Ovary (tissue), 7 donors: ENCODE measurements at regions not wholly inside any gene's neighbourhood (a gene's known extent, or its start where the extent isn't known, plus 50 kb on each side); places are given as distances from the start of the nearest gene placed in this dataset.
A peak's percentile ranks its signal among the peaks of the same experiment; 100 is the strongest.

ENCODE experiments used
- DNase-seq, 5 donors: peaks; one replicate each; pipeline ENCODE4 v3.0.0-alpha.2; 2019 to 2020
- H3K27ac ChIP-seq, 2 donors: fragments of 200-600 bp; one replicate each; pipeline versions ENCODE4 v1.5.1 to v1.8.0; 2019 to 2022
- H3K27me3 ChIP-seq: fragments of 200-600 bp; one replicate; pipeline ENCODE4 v1.8.0; 2022
- H3K36me3 ChIP-seq: fragments of 200-600 bp; sonication (generic); one replicate; pipeline ENCODE4 v1.5.1; 2019
- H3K4me1 ChIP-seq: one replicate; pipeline ENCODE4 v1.8.1; 2013; ENCODE audit warnings: mild to moderate bottlenecking, moderate library complexity; ENCODE audit not compliant: insufficient read depth
- H3K4me3 ChIP-seq: fragments of 200-600 bp; sonication (generic); one replicate; pipeline ENCODE4 v1.5.1; 2017
- H3K9me3 ChIP-seq, 2 donors: fragments of 200-600 bp in 1 of 2; sonication (generic) in 1 of 2; one replicate each; pipeline versions ENCODE4 v1.5.1 to v1.8.1; 2013 to 2019; ENCODE audit warnings: mild to moderate bottlenecking in 1 of 2, moderate library complexity in 1 of 2
- EP300 ChIP-seq: sonication (generic); formaldehyde crosslinking; IDR thresholded peaks from one replicate; pipeline ENCODE4 v1.6.1; 2017; ENCODE audit warnings: antibody characterized with exemption
- POLR2A ChIP-seq: fragments of 450-650 bp; IDR thresholded peaks from one replicate; pipeline ENCODE4 v1.6.1; 2017; ENCODE audit warnings: antibody characterized with exemption, mild to moderate bottlenecking, moderate library complexity
- WGBS, 3 donors: extraction: QIAGEN DNeasy Blood & Tissue Kit in 1 of 3; methylation state at CpG; one replicate each; pipeline versions ENCODE4 v1.1.5 to v1.1.7; 2013 to 2017; 5-methylcytosine and 5-hydroxymethylcytosine counted together
- intact Hi-C, 4 donors: fragments of 100-400 bp; cut with DNase I; formaldehyde crosslinking; loops; one replicate each; pipeline versions ENCODE4 v1.11.0 to v1.15.1; 2022 to 2023
- TF ChIP-seq, protein P1 (sequence below), 3 donors: fragments of 450-650 bp in 2 of 3; fragments of 200-600 bp in 1 of 3; IDR thresholded peaks; one replicate each; pipeline versions ENCODE4 v1.5.1 to v1.8.0; 2016 to 2022; ENCODE audit warnings: antibody characterized with exemption in 3 of 3, mild to moderate bottlenecking in 1 of 3
- donor health status: DM: no; HTN: no; CAD: no; lungs with moderate emphysema.
- donor health status: DM: no; HTN: no; CAD: no.
- donor health status: Bipolar disorder and iron deficiency.
- donor health status: DM: no; HTN: no; CAD: no.
- donor health status: DM: yes; HTN: yes; CAD: no.

DNA sequence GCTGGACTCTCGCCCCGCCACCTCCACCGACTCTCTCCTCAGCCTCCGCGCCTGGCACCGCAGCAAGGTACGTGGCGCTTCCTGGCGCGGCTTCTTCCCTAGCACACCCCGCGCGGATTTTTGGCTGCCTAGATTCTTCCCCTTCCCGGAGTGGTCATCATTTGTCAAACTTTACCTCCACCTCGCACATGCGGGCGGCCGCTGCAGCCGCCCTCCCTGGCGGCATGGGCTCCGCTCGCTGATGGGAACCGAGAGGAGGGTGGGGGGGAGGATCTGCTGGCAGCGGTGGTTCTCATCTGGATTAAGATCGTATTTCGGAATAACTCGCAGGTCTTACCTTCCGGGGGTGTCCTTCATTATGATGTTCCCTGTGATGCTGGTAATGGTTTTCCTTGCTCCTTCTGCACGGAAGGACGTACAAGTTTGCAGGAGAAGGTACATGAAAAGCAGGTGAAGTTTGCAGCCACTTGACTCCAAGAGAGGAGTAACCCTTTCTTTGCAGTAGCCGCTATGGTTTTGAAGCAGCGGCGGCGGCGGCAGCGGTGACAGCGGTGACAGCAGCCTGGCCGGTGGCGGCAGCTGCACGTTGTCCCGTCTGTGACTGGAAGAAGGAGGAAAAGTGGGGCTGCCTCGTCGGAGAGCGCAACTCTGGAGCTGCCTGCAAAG is 2183.9 kb upstream of the TENM3 start:
- Histone ChIP-seq H3K4me1 (peaks cover 11% of the 10 kb centered on the region), H3K4me3 (peak overlapping the region; percentile 27), H3K27ac (no peak overlapping the region), H3K36me3 (no peaks in the 10 kb centered on the region), H3K9me3 (no peaks in the 10 kb centered on the region), H3K27me3 (no peaks in the 10 kb centered on the region)
- 1% methylated on average over 44 of the region's 44 CpGs for WGBS, 3 donors
- TF ChIP-seq EP300 (no peak), POLR2A (no peak)
- TF ChIP-seq, protein P1, sequence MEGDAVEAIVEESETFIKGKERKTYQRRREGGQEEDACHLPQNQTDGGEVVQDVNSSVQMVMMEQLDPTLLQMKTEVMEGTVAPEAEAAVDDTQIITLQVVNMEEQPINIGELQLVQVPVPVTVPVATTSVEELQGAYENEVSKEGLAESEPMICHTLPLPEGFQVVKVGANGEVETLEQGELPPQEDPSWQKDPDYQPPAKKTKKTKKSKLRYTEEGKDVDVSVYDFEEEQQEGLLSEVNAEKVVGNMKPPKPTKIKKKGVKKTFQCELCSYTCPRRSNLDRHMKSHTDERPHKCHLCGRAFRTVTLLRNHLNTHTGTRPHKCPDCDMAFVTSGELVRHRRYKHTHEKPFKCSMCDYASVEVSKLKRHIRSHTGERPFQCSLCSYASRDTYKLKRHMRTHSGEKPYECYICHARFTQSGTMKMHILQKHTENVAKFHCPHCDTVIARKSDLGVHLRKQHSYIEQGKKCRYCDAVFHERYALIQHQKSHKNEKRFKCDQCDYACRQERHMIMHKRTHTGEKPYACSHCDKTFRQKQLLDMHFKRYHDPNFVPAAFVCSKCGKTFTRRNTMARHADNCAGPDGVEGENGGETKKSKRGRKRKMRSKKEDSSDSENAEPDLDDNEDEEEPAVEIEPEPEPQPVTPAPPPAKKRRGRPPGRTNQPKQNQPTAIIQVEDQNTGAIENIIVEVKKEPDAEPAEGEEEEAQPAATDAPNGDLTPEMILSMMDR (IDR thresholded peaks at IDR 0.05) = no peak
- intact Hi-C loops = no loop called here
- no peak for DNase-seq

DNA sequence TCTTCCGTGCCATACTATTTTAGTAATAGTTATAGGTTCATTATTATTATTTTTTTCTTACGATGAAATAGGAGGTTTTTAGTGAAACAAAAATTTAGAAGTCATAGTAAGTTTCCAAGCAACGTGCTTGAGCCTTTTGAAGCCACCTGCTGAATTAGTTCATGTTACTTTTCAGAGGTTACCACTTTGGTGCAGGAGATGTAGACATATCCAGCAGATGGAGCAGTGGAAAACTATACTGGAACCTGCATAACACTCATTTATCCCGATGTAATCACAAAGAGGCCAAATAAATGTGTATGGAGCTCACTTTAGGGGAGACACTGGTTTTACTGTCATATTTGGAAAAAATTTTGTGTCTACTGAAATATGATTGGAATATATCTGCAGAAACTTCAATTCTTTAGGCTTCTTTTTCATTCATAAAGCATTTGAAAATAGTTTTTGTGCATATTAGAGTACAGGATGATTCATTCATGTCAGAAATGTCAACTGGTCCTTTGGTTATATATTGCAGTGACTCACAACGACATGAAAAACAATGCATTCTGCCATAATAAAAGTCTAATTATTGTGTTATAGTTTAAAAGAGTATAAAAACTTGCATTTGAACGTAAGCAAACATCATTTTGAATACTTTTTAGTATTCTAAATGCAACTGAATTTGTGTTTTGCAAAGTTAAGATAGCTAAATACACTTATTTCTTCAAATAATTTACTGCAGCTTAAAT is 2182.9 kb upstream of the TENM3 start:
- 18 to 25% (median 19%) methylated on average over 6 of the region's 6 CpGs for WGBS, 3 donors
- H3K36me3 ChIP-seq = no peaks in the 10 kb centered on the region
- H3K9me3 ChIP-seq = no peaks in the 10 kb centered on the region
- H3K27me3 ChIP-seq = no peaks in the 10 kb centered on the region
- intact Hi-C loops = no loop called here
- no peak for DNase-seq
- peaks cover 11% of the 10 kb centered on the region for H3K4me1 ChIP-seq
- no peak overlapping the region for H3K27ac ChIP-seq
- TF ChIP-seq POLR2A (no peak), EP300 (no peak)
- TF ChIP-seq, protein P1 (IDR thresholded peaks at IDR 0.05) = no peak
- H3K4me3 ChIP-seq = no peak overlapping the region

DNA sequence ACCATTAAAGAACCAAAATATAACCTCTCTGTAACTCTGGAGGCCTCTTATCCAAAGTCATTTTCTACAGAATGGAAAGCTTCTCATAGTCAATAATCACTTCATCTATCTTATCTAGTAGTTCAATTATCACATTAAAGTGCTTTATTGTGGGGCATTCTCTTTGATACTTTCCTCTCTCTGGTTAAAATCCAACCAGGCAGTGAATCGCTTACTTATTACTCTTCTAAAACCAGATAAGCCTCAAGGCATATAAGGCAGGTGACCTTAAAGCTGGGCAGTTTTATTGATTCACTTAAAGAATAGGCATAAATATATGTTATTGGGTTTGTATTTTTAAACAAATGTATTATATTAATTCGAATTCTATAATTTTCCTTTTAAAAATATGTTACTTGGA is 2162.1 kb upstream of the TENM3 start:
- intact Hi-C loops = no loop called here

DNA sequence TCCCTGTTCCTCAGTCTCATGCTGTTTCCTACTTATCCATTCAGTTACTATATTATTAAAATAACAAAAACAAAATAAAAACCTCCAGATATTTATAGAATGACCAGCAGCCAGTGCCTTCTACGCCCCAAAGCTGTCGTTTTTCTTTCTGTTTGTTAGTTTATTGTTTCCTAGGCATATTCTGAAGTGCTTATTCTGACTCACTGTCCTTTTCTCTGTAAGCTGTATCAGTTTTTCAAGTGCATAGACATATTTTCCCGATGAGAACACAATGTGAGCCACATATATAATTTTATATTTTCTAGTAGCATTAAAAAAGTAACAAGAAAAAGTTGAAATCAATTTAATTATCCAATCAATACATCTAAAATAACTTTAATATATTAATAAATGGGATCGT is 2158.6 kb upstream of the TENM3 start:
- H3K4me1 ChIP-seq = no peaks in the 10 kb centered on the region
- intact Hi-C loops = no loop called here
- H3K4me3 ChIP-seq = no peak overlapping the region
- TF ChIP-seq, protein P1 (IDR thresholded peaks at IDR 0.05) = no peak
- no peak for TF ChIP-seq EP300
- TF ChIP-seq POLR2A = no peak
- no peaks in the 10 kb centered on the region for H3K36me3 ChIP-seq
- no peaks in the 10 kb centered on the region for H3K9me3 ChIP-seq
- 53 to 66% (median 59%) methylated on average over 4 of the region's 4 CpGs for WGBS, 3 donors
- H3K27me3 ChIP-seq = no peaks in the 10 kb centered on the region
- no peak overlapping the region for H3K27ac ChIP-seq
- DNase-seq = no peak

More for the DNA sequence above, 2162.1 kb upstream of the TENM3 start:
- H3K4me1 ChIP-seq = no peaks in the 10 kb centered on the region
- DNase-seq = no peak
- WGBS, 3 donors = 81 to 84% (median 83%) methylated on average over 2 of the region's 2 CpGs
- no peak overlapping the region for H3K4me3 ChIP-seq
- no peak overlapping the region for H3K27ac ChIP-seq
- H3K9me3 ChIP-seq = no peaks in the 10 kb centered on the region
- no peaks in the 10 kb centered on the region for H3K27me3 ChIP-seq
- TF ChIP-seq, protein P1 (IDR thresholded peaks at IDR 0.05) = no peak
- TF ChIP-seq EP300 (no peak), POLR2A (no peak)
- no peaks in the 10 kb centered on the region for H3K36me3 ChIP-seq
